ENCODE measurements at regions not wholly inside any gene's neighbourhood (a gene's known extent, or its start where the extent isn't known, plus 50 kb on each side); places are given as distances from the start of the nearest gene placed in this dataset.
"Not testable (repeated sequence)": the region's sequence is repeated elsewhere in the genome, so short reads cannot be mapped to it uniquely, and the experiment has no call there.

DNA sequence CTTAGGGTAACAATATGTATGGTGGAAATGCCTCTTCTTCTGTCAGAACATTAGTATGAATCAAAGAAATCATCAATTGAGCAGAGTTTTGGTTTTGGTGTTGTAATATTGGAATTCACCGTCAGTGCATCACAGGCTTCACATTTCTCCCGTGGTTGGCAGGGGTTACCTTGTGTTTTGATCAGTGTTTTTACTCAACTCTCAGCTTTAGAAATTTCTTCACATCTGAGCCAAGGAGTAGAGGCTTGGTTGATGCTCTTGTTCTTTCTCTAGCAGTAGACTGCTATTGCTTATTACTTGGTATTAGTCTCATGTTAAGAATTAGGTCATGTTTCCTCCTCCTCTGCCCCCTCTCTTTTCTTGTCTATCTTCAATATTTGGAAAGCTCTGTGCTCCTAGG, 188.8 kb upstream of the SMIM30 start:
- H3K4me3 ChIP-seq (ENCODE audit: extremely low read depth, insufficient read depth, low read length, poor library complexity, severe bottlenecking), result no peak overlapping the region
- no peak overlapping the region for H3K27ac ChIP-seq (ENCODE audit: low read depth, low read length, severe bottlenecking)
- H3K4me1 ChIP-seq (ENCODE audit: control insufficient read depth, insufficient read depth, low read length, poor library complexity, severe bottlenecking), result no peaks in the 10 kb centered on the region
- no peaks in the 10 kb centered on the region for H3K36me3 ChIP-seq (ENCODE audit: control insufficient read depth, insufficient read depth, low read length)
- WGBS, 2 experiments (ENCODE audit: insufficient coverage in 2 of 2), result 100% methylated on average over 1 of the region's 2 CpGs; no CpG with 5 or more reads in 1 of the 2 experiments
- no peaks in the 10 kb centered on the region for H3K9me3 ChIP-seq (ENCODE audit: control insufficient read depth, low read length)

DNA sequence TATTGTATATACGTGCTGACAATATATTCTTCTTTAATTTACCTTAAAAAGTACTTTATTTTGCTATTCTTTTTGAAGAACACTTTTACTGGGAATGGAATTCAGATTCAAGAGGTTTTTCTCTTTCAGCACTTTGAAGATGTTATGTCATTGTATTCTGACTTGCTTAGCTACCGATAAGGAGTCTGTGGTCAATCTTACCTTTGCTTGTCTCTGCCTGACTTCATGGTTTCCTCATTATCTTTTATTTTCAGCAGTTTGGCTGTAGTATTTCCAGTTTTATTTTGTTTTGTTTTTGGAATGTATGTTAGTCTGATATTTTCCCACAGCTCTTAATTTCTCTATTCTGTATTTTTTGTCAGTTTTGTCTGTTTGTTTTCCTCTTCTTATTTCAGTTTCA, 187.9 kb upstream of the SMIM30 start:
- Histone ChIP-seq H3K9me3 (ENCODE audit: control insufficient read depth, low read length) (no peaks in the 10 kb centered on the region), H3K27ac (ENCODE audit: low read depth, low read length, severe bottlenecking) (no peak overlapping the region), H3K4me3 (ENCODE audit: extremely low read depth, insufficient read depth, low read length, poor library complexity, severe bottlenecking) (no peak overlapping the region), H3K4me1 (ENCODE audit: control insufficient read depth, insufficient read depth, low read length, poor library complexity, severe bottlenecking) (no peaks in the 10 kb centered on the region), H3K36me3 (ENCODE audit: control insufficient read depth, insufficient read depth, low read length) (no peaks in the 10 kb centered on the region)
- WGBS, 2 experiments (ENCODE audit: insufficient coverage in 2 of 2), result no CpG with 5 or more reads among the region's 2 CpGs

DNA sequence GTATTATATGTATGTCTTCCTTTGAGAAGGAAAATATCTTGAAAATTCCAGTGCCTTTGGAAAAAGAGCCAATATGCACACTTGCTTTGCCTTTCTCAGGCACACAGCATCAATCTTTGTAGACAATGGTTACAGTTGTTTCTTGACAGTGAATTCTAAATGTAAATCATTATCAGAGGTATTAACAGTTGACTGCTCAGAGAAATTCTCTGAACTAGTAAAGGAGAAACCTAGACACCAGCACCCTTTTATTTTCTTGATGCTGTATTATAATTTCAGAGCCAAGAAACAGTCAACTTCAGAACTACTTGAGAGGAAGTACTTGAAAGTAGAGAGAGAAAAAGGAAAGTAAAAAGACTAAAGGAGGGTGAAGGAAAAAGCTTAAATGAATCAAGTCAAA, 185.8 kb upstream of the SMIM30 start:
- H3K4me3 ChIP-seq (ENCODE audit: extremely low read depth, insufficient read depth, low read length, poor library complexity, severe bottlenecking), result no peak overlapping the region
- H3K4me1 ChIP-seq (ENCODE audit: control insufficient read depth, insufficient read depth, low read length, poor library complexity, severe bottlenecking), result no peaks in the 10 kb centered on the region
- no peaks in the 10 kb centered on the region for H3K36me3 ChIP-seq (ENCODE audit: control insufficient read depth, insufficient read depth, low read length)
- H3K27ac ChIP-seq (ENCODE audit: low read depth, low read length, severe bottlenecking), result no peak overlapping the region
- no peaks in the 10 kb centered on the region for H3K9me3 ChIP-seq (ENCODE audit: control insufficient read depth, low read length)

DNA sequence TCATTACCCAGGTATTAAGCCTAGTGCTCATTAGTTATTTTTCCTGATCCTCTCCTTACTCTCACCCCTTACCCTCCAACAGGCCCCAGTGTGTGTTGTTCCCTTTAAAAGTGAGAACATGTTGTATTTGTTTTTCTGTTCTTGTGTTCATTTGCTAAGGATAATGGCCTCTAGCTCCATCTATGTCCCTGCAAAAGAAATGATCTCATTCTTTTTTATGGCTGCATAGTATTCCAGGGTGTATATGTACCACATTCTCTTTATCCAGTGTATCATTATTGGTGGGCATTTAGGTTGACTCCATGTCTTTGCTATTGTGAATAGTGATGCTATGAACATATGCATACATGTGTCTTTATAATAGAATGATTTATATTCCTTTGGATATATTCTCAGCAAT, 185.0 kb upstream of the SMIM30 start:
- not testable (repeated sequence) for H3K9me3 ChIP-seq (ENCODE audit: control insufficient read depth, low read length); H3K27ac ChIP-seq (ENCODE audit: low read depth, low read length, severe bottlenecking); H3K4me3 ChIP-seq (ENCODE audit: extremely low read depth, insufficient read depth, low read length, poor library complexity, severe bottlenecking); H3K4me1 ChIP-seq (ENCODE audit: control insufficient read depth, insufficient read depth, low read length, poor library complexity, severe bottlenecking); H3K36me3 ChIP-seq (ENCODE audit: control insufficient read depth, insufficient read depth, low read length)

DNA sequence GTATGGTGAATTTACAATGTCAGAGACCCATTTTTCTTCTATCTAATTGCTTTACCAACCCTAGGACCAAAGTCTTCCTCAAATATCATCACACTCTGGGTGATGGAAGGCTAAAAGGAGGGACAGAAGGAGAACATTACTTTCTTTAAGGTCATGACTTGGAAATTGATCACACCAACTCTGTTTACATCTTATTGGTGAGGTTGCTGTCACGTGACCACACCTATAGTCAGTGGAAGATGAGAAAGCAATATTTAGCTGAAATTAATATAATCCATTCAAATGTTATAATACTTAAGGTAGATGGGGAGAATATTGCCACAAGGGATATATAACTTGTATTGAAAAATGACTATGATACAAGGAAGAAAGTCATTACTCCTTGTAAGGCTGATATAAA, 183.6 kb upstream of the SMIM30 start:
- H3K27ac ChIP-seq (ENCODE audit: low read depth, low read length, severe bottlenecking), result no peak overlapping the region
- no peak overlapping the region for H3K4me3 ChIP-seq (ENCODE audit: extremely low read depth, insufficient read depth, low read length, poor library complexity, severe bottlenecking)
- no CpG with 5 or more reads among the region's 1 CpG for WGBS, 2 experiments (ENCODE audit: insufficient coverage in 2 of 2)
- H3K36me3 ChIP-seq (ENCODE audit: control insufficient read depth, insufficient read depth, low read length), result no peaks in the 10 kb centered on the region
- H3K4me1 ChIP-seq (ENCODE audit: control insufficient read depth, insufficient read depth, low read length, poor library complexity, severe bottlenecking), result no peaks in the 10 kb centered on the region
- H3K9me3 ChIP-seq (ENCODE audit: control insufficient read depth, low read length), result no peaks in the 10 kb centered on the region

DNA sequence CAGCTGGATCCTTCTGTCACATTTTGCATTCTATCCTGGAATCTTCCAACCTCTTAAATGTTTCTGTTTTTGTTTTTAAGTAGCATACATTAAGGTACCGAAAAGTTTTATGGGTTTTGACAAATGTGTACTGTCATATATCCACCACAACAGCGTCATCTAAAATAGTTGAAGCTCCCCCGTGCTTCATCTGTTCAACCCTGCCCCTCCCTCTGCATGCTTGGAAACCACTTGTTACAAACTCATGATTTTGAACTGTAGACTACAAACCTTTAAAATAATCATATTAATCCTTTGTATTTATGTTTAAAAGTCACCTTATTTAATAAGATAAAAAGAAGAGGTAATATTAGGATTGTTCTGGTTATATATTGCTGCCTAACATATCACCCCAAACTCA, 182.8 kb upstream of the SMIM30 start:
- no peaks in the 10 kb centered on the region for H3K9me3 ChIP-seq (ENCODE audit: control insufficient read depth, low read length)
- H3K36me3 ChIP-seq (ENCODE audit: control insufficient read depth, insufficient read depth, low read length), result no peaks in the 10 kb centered on the region
- WGBS, 2 experiments (ENCODE audit: insufficient coverage in 2 of 2), result no CpG with 5 or more reads among the region's 3 CpGs
- H3K4me1 ChIP-seq (ENCODE audit: control insufficient read depth, insufficient read depth, low read length, poor library complexity, severe bottlenecking), result no peaks in the 10 kb centered on the region
- no peak overlapping the region for H3K27ac ChIP-seq (ENCODE audit: low read depth, low read length, severe bottlenecking)
- no peak overlapping the region for H3K4me3 ChIP-seq (ENCODE audit: extremely low read depth, insufficient read depth, low read length, poor library complexity, severe bottlenecking)

DNA sequence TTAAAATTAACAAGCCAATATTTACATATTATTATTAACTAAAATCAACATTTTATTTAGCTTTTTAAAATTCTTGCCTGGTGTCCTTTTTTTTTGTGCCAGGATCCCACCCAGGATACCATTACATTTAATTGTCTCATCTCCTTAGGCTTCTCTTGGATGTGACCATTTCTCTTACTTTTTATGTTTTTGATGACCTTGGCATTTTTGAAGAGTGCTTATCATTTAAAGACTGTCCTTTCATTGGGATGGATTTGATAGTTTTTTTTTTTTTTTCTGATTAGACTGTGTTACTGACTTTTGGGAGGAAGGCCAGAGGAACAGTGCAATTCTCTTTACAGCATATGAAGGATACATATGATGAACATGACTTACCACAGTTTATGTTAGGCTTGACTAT, 181.4 kb upstream of the SMIM30 start:
- Histone ChIP-seq H3K9me3 (ENCODE audit: control insufficient read depth, low read length) (no peaks in the 10 kb centered on the region), H3K27ac (ENCODE audit: low read depth, low read length, severe bottlenecking) (no peak overlapping the region), H3K36me3 (ENCODE audit: control insufficient read depth, insufficient read depth, low read length) (no peaks in the 10 kb centered on the region), H3K4me3 (ENCODE audit: extremely low read depth, insufficient read depth, low read length, poor library complexity, severe bottlenecking) (no peak overlapping the region), H3K4me1 (ENCODE audit: control insufficient read depth, insufficient read depth, low read length, poor library complexity, severe bottlenecking) (no peaks in the 10 kb centered on the region)

DNA sequence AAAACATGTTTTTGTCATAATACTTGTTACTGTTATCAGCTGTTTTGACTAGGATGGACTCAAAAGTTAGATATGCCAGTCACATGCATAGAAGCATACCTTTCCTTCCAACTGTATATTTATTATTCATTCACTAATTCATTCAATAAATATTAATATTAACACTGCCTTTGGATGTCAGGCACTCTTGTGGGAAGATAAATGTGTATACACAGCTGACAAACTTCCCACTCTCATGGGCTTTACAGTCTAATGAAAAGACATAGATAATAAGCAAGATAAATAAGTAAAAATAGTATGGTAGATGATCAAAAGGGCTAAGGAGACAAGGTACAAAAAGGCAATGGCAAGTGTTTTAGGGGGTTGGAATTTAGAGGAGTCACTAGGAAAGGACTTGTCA, 180.1 kb upstream of the SMIM30 start:
- Histone ChIP-seq H3K27ac (ENCODE audit: low read depth, low read length, severe bottlenecking) (no peak overlapping the region), H3K36me3 (ENCODE audit: control insufficient read depth, insufficient read depth, low read length) (no peaks in the 10 kb centered on the region), H3K4me3 (ENCODE audit: extremely low read depth, insufficient read depth, low read length, poor library complexity, severe bottlenecking) (no peak overlapping the region), H3K4me1 (ENCODE audit: control insufficient read depth, insufficient read depth, low read length, poor library complexity, severe bottlenecking) (no peaks in the 10 kb centered on the region), H3K9me3 (ENCODE audit: control insufficient read depth, low read length) (no peaks in the 10 kb centered on the region)

DNA sequence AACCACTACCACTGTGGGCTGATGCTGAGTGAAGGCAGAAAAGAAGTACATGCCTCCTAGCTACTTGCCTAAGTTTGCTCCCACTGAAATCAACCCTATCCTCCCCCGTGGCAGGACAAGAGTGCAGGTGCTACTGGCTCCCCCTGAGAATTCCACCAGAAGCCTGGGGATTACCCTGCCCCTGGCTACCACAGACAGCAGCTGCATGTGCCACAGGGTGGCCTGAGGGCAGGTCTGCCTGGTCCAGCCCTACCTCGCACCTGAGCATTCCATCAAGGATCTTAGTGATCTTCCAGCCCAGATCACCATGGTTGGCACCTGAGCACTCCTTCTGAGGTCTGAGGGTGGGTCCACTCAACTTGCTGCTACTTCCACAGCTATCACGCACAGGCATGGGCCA, 176.4 kb upstream of the SMIM30 start:
- Histone ChIP-seq H3K4me3 (ENCODE audit: extremely low read depth, insufficient read depth, low read length, poor library complexity, severe bottlenecking) (no peak overlapping the region), H3K4me1 (ENCODE audit: control insufficient read depth, insufficient read depth, low read length, poor library complexity, severe bottlenecking) (no peaks in the 10 kb centered on the region), H3K27ac (ENCODE audit: low read depth, low read length, severe bottlenecking) (no peak overlapping the region), H3K36me3 (ENCODE audit: control insufficient read depth, insufficient read depth, low read length) (no peaks in the 10 kb centered on the region), H3K9me3 (ENCODE audit: control insufficient read depth, low read length) (no peaks in the 10 kb centered on the region)
- WGBS, 2 experiments (ENCODE audit: insufficient coverage in 2 of 2), result 82 to 83% methylated on average over 3 of the region's 3 CpGs

DNA sequence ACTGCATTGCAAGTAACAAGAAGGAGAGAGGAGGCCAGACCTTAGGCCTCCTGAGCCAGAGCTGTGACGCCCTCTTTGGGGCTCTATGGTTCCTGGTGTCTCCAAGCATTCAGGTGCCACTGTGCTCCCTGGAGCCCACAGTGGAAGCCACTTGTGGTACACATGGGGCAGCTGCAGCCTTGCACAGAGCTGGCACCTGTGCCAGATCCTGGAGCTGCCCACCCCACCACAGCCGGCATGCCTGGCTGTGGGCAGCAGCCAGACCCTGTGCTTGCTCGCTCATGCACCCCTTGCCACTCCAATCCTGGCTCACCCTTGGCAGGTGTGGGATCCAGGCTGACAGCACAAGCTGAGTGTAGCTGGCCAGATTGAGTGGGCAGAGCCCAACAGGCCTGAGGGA, 173.8 kb upstream of the SMIM30 start:
- no peak overlapping the region for H3K4me3 ChIP-seq (ENCODE audit: extremely low read depth, insufficient read depth, low read length, poor library complexity, severe bottlenecking)
- no peaks in the 10 kb centered on the region for H3K9me3 ChIP-seq (ENCODE audit: control insufficient read depth, low read length)
- H3K4me1 ChIP-seq (ENCODE audit: control insufficient read depth, insufficient read depth, low read length, poor library complexity, severe bottlenecking), result no peaks in the 10 kb centered on the region
- H3K27ac ChIP-seq (ENCODE audit: low read depth, low read length, severe bottlenecking), result no peak overlapping the region
- no peaks in the 10 kb centered on the region for H3K36me3 ChIP-seq (ENCODE audit: control insufficient read depth, insufficient read depth, low read length)
- 90 to 94% methylated on average over 2 to 3 of the region's 3 CpGs for WGBS, 2 experiments (ENCODE audit: insufficient coverage in 2 of 2)

DNA sequence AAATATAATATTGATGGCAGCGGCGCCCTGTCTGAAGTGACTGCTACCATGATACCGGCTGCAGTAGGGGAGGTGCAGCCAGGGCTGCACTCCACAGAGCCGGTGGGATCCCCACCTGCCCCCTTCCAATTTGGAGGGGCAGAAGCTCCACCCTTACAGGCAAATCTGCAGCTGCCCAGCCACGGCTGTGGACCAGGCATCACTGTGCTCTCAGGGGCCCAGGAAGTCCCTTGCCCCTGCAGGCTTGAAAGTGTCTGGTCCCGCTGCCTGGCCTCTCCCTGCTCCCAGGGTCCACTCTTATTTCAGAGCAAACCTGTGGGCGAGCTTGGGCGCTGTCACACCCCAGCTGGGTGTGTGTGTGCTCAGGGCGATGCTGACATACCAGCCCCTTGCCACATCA, 172.7 kb upstream of the SMIM30 start:
- no peaks in the 10 kb centered on the region for H3K4me1 ChIP-seq (ENCODE audit: control insufficient read depth, insufficient read depth, low read length, poor library complexity, severe bottlenecking)
- H3K4me3 ChIP-seq (ENCODE audit: extremely low read depth, insufficient read depth, low read length, poor library complexity, severe bottlenecking), result no peak overlapping the region
- H3K27ac ChIP-seq (ENCODE audit: low read depth, low read length, severe bottlenecking), result no peak overlapping the region
- 85 to 96% methylated on average over 6 to 8 of the region's 9 CpGs for WGBS, 2 experiments (ENCODE audit: insufficient coverage in 2 of 2)
- H3K9me3 ChIP-seq (ENCODE audit: control insufficient read depth, low read length), result no peaks in the 10 kb centered on the region
- no peaks in the 10 kb centered on the region for H3K36me3 ChIP-seq (ENCODE audit: control insufficient read depth, insufficient read depth, low read length)

DNA sequence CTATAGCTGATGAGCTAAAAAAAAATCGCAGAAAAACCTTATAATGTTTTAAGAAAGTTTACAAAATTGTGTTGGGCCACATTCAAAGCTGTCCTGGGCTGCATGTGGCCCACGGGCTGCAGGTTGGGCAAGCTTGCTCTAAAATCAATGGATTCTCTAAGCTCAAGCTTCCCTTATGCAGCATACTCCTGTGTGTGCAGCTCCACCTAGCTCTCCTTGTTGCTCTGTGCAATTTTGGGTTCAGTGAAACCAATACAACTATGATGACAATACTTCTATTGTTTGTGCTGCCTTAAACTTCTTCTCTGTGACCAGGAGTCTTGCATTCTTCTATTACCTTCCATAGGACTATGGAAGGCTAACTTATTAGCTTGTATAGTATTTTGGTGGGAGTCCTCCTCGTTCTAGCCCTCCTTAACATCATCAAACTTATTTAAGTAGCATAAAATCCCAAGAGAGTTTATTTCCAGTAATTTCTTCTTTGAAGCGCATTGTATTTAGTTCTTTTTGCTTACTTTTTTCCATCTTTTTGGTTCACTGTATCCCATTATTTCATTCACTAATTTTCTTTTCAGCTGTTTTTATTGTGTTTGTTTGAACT, 170.9 kb upstream of the SMIM30 start:
- H3K36me3 ChIP-seq (ENCODE audit: control insufficient read depth, insufficient read depth, low read length), result no peaks in the 10 kb centered on the region
- 56 to 67% methylated on average over 1 of the region's 4 CpGs for WGBS, 2 experiments (ENCODE audit: insufficient coverage in 2 of 2)
- no peak overlapping the region for H3K27ac ChIP-seq (ENCODE audit: low read depth, low read length, severe bottlenecking)

More for the DNA sequence above, 170.9 kb upstream of the SMIM30 start:
- Histone ChIP-seq H3K4me1 (ENCODE audit: control insufficient read depth, insufficient read depth, low read length, poor library complexity, severe bottlenecking) (no peaks in the 10 kb centered on the region), H3K9me3 (ENCODE audit: control insufficient read depth, low read length) (no peaks in the 10 kb centered on the region), H3K4me3 (ENCODE audit: extremely low read depth, insufficient read depth, low read length, poor library complexity, severe bottlenecking) (no peak overlapping the region)
